ENCODE measurements at regions not wholly inside any gene's neighbourhood (a gene's known extent, or its start where the extent isn't known, plus 50 kb on each side); places are given as distances from the start of the nearest gene placed in this dataset.
"Not testable (repeated sequence)": the region's sequence is repeated elsewhere in the genome, so short reads cannot be mapped to it uniquely, and the experiment has no call there.

- TF ChIP-seq CTCF, POLR2A (IDR thresholded peaks at IDR 0.05): not testable (repeated sequence)
Measured at GRCh38 chr11:67899462-67899861, 104.4 kb downstream of the UNC93B1 start.
